OCI-LY3 (cell line): ENCODE measurements at regions not wholly inside any gene's neighbourhood (a gene's known extent, or its start where the extent isn't known, plus 50 kb on each side); places are given as distances from the start of the nearest gene placed in this dataset.

Source experiments
- H2AFZ ChIP-seq: fragments of 200-600, 300-600 bp; shearing (Covaris generic); 2 replicates; pipeline ENCODE4 v1.6.0; 2014; ENCODE audit warnings: antibody characterized with exemption, low read depth, low read length
- H3K27ac ChIP-seq: fragments of 200-600, 300-600 bp; sonication (generic); 2 replicates; pipeline ENCODE4 v1.5.1; 2014; ENCODE audit warnings: mild to moderate bottlenecking, low read length, moderate library complexity, mixed read lengths
- H3K27me3 ChIP-seq: fragments of 200-600, 300-600 bp; sonication (generic); 2 replicates; pipeline ENCODE4 v1.6.1; 2014; ENCODE audit warnings: low read depth, low read length, mixed read lengths
- H3K36me3 ChIP-seq: fragments of 200-600, 300-600 bp; sonication (generic); replicated peaks from 2 replicates; pipeline ENCODE3; 2014; ENCODE audit warnings: low read depth, low read length, mixed read lengths
- H3K4me1 ChIP-seq: fragments of 300-600, 200-600 bp; sonication (generic); 2 replicates; pipeline ENCODE4 v1.6.1; 2014; ENCODE audit warnings: low read length, mixed read lengths
- H3K4me2 ChIP-seq: fragments of 200-600, 300-600 bp; sonication (generic); 2 replicates; pipeline ENCODE4 v1.6.1; 2014; ENCODE audit warnings: low read length, mixed read lengths
- H3K4me3 ChIP-seq: fragments of 300-600, 200-600 bp; sonication (generic); 2 replicates; pipeline ENCODE4 v1.5.1; 2014; ENCODE audit warnings: antibody characterized with exemption, mild to moderate bottlenecking, low read length, moderate library complexity
- H3K79me2 ChIP-seq: fragments of 300-600, 200-600 bp; shearing (Covaris generic); 2 replicates; pipeline ENCODE4 v1.6.1; 2014; ENCODE audit warnings: mild to moderate bottlenecking, low read length, mixed read lengths
- H3K9ac ChIP-seq: fragments of 300-600, 200-600 bp; shearing (Covaris generic); 2 replicates; pipeline ENCODE4 v1.6.0; 2014; ENCODE audit warnings: mild to moderate bottlenecking, low read length, moderate library complexity
- H3K9me3 ChIP-seq: fragments of 200-600, 300-600 bp; shearing (Covaris generic); 2 replicates; pipeline ENCODE4 v1.6.1; 2014; ENCODE audit warnings: low read length, mixed read lengths; ENCODE audit not compliant: insufficient read depth
- H4K20me1 ChIP-seq: fragments of 200-600, 300-600 bp; sonication (generic); 2 replicates; pipeline ENCODE4 v1.6.1; 2016; ENCODE audit warnings: low read length, mixed read lengths; ENCODE audit not compliant: insufficient read depth
- CTCF ChIP-seq: fragments of 200-600, 300-600 bp; sonication (generic); IDR thresholded peaks from 2 replicates; pipeline ENCODE4 v1.5.1; 2014; ENCODE audit warnings: antibody characterized with exemption, low read length, low read depth
- EZH2phosphoT487 ChIP-seq: fragments of 200-600 bp; shearing (Covaris generic); IDR thresholded peaks from 2 replicates; pipeline ENCODE4 v1.6.1; 2018; ENCODE audit warnings: antibody characterized with exemption, mixed run types, low read depth

GRCh38 chr9:74138182-74138581 lies 359.0 kb upstream of the RORB start:
- no peaks in the 10 kb centered on the region for H3K36me3 ChIP-seq
- no peaks in the 10 kb centered on the region for H3K27me3 ChIP-seq
- H4K20me1 ChIP-seq = no peaks in the 10 kb centered on the region
- H3K79me2 ChIP-seq = no peaks in the 10 kb centered on the region
- no peak for TF ChIP-seq EZH2phosphoT487
- no peak for TF ChIP-seq CTCF
- no peak overlapping the region for H3K4me3 ChIP-seq
- H3K4me2 ChIP-seq = no peak overlapping the region
- no peaks in the 10 kb centered on the region for H3K4me1 ChIP-seq
- H2AFZ ChIP-seq = no peak overlapping the region
- no peaks in the 10 kb centered on the region for H3K9me3 ChIP-seq
- H3K27ac ChIP-seq = no peak overlapping the region
- H3K9ac ChIP-seq = no peak overlapping the region

GRCh38 chr9:74140141-74140540 lies 357.0 kb upstream of the RORB start:
- Histone ChIP-seq H3K27ac (no peak overlapping the region), H3K27me3 (no peaks in the 10 kb centered on the region), H3K36me3 (no peaks in the 10 kb centered on the region), H3K79me2 (no peaks in the 10 kb centered on the region), H3K4me1 (no peaks in the 10 kb centered on the region), H3K4me3 (no peak overlapping the region), H3K9ac (no peak overlapping the region), H3K4me2 (no peak overlapping the region), H3K9me3 (no peaks in the 10 kb centered on the region), H2AFZ (no peak overlapping the region), H4K20me1 (no peaks in the 10 kb centered on the region)
- TF ChIP-seq EZH2phosphoT487 (no peak), CTCF (no peak)

GRCh38 chr9:74147906-74148305 lies 349.2 kb upstream of the RORB start:
- no peak overlapping the region for H2AFZ ChIP-seq
- no peaks in the 10 kb centered on the region for H3K79me2 ChIP-seq
- H3K4me3 ChIP-seq = no peak overlapping the region
- peaks cover 6% of the 10 kb centered on the region; the same call in 1 of the 2 replicates for H3K4me1 ChIP-seq
- no peaks in the 10 kb centered on the region for H3K9me3 ChIP-seq
- no peak overlapping the region for H3K9ac ChIP-seq
- no peak overlapping the region for H3K27ac ChIP-seq
- no peak overlapping the region for H3K4me2 ChIP-seq
- no peaks in the 10 kb centered on the region for H3K36me3 ChIP-seq
- TF ChIP-seq CTCF (no peak), EZH2phosphoT487 (no peak)
- H3K27me3 ChIP-seq = no peaks in the 10 kb centered on the region
- no peaks in the 10 kb centered on the region for H4K20me1 ChIP-seq

GRCh38 chr9:74172874-74173273 lies 324.3 kb upstream of the RORB start:
- Histone ChIP-seq H3K4me2 (peak overlapping the region; percentile 52), H3K36me3 (no peaks in the 10 kb centered on the region), H4K20me1 (no peaks in the 10 kb centered on the region), H3K27me3 (no peaks in the 10 kb centered on the region), H3K9ac (no peak overlapping the region), H3K4me1 (peaks cover 15% of the 10 kb centered on the region), H3K27ac (no peak overlapping the region), H3K4me3 (peak overlapping the region; percentile 18; the same call in 1 of the 2 replicates), H3K79me2 (no peaks in the 10 kb centered on the region), H2AFZ (no peak overlapping the region), H3K9me3 (no peaks in the 10 kb centered on the region)
- TF ChIP-seq CTCF (no peak), EZH2phosphoT487 (no peak)
